ENCODE measurements at regions not wholly inside any gene's neighbourhood (a gene's known extent, or its start where the extent isn't known, plus 50 kb on each side); places are given as distances from the start of the nearest gene placed in this dataset.

DNA sequence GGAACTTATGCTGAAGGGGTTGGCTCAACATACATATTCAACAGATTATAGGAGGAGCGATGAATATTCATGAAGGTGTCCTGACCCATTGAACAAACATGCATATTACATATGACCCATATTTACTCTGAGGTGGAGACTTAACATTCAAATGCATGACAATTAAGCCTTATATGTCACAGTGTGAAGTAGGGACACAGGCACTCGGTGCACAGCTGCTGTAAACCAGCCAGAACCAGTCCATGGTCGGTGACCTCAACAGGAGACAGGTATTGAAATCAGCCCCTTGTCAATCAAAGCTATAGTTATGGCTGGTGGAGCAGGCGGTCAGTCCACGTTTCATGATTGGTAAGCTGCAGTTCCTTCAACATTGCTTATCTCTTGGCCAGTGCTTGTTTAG is 347.3 kb downstream of the THBS2 start:
- TF ChIP-seq, protein P1, sequence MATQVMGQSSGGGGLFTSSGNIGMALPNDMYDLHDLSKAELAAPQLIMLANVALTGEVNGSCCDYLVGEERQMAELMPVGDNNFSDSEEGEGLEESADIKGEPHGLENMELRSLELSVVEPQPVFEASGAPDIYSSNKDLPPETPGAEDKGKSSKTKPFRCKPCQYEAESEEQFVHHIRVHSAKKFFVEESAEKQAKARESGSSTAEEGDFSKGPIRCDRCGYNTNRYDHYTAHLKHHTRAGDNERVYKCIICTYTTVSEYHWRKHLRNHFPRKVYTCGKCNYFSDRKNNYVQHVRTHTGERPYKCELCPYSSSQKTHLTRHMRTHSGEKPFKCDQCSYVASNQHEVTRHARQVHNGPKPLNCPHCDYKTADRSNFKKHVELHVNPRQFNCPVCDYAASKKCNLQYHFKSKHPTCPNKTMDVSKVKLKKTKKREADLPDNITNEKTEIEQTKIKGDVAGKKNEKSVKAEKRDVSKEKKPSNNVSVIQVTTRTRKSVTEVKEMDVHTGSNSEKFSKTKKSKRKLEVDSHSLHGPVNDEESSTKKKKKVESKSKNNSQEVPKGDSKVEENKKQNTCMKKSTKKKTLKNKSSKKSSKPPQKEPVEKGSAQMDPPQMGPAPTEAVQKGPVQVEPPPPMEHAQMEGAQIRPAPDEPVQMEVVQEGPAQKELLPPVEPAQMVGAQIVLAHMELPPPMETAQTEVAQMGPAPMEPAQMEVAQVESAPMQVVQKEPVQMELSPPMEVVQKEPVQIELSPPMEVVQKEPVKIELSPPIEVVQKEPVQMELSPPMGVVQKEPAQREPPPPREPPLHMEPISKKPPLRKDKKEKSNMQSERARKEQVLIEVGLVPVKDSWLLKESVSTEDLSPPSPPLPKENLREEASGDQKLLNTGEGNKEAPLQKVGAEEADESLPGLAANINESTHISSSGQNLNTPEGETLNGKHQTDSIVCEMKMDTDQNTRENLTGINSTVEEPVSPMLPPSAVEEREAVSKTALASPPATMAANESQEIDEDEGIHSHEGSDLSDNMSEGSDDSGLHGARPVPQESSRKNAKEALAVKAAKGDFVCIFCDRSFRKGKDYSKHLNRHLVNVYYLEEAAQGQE (IDR thresholded peaks at IDR 0.05), result no peak
- TF ChIP-seq ZFP36 (IDR thresholded peaks at IDR 0.05; ENCODE audit: borderline replicate concordance, partially characterized antibody) (no peak), CEBPB (IDR thresholded peaks at IDR 0.05) (no peak), KDM1A (IDR thresholded peaks at IDR 0.05; ENCODE audit: low read depth) (no peak), MAZ (IDR thresholded peaks at IDR 0.05; ENCODE audit: borderline replicate concordance, low read depth, low read length) (no peak), FOSB (CRISPR knock-in tag; IDR thresholded peaks at IDR 0.05) (no peak), MYC (IDR thresholded peaks at IDR 0.05; ENCODE audit: borderline replicate concordance, low read length) (no peak), RCOR1 (IDR thresholded peaks at IDR 0.05; ENCODE audit: low read depth, low read length) (no peak), MAFK (IDR thresholded peaks at IDR 0.05; ENCODE audit: partially characterized antibody) (no peak), POLR2A (IDR thresholded peaks at IDR 0.05; ENCODE audit: low read length) (no peak)
- TF ChIP-seq, protein P2, sequence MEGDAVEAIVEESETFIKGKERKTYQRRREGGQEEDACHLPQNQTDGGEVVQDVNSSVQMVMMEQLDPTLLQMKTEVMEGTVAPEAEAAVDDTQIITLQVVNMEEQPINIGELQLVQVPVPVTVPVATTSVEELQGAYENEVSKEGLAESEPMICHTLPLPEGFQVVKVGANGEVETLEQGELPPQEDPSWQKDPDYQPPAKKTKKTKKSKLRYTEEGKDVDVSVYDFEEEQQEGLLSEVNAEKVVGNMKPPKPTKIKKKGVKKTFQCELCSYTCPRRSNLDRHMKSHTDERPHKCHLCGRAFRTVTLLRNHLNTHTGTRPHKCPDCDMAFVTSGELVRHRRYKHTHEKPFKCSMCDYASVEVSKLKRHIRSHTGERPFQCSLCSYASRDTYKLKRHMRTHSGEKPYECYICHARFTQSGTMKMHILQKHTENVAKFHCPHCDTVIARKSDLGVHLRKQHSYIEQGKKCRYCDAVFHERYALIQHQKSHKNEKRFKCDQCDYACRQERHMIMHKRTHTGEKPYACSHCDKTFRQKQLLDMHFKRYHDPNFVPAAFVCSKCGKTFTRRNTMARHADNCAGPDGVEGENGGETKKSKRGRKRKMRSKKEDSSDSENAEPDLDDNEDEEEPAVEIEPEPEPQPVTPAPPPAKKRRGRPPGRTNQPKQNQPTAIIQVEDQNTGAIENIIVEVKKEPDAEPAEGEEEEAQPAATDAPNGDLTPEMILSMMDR (IDR thresholded peaks at IDR 0.05), result no peak

Measured in A549 (cell line).